Panc1 (cell line): ENCODE measurements at regions not wholly inside any gene's neighbourhood (a gene's known extent, or its start where the extent isn't known, plus 50 kb on each side); places are given as distances from the start of the nearest gene placed in this dataset.

Experiments used
- ATAC-seq: fragments of 200-7000 bp; cut with Tn5 transposase; 2 replicates; pipeline ENCODE4 v1.9.1; 2020; ENCODE audit warnings: mild to moderate bottlenecking, moderate library complexity
- BruUV-seq: library from RNA; stranded (reverse); fragments of 400-500 nt; replicated peaks from 2 replicates; lab custom pipeline; 2021; lab: Mats Ljungman, UMichigan
- CTCF ChIA-PET: fragments of 300-600 bp; sonication (Branson Sonifier 250); formaldehyde crosslinking; loops from one replicate; lab custom pipeline; 2022; ENCODE audit warnings: antibody characterized with exemption; lab: Charles Lee
- POLR2A ChIA-PET: fragments of 300-600 bp; sonication (Branson Sonifier 250); formaldehyde crosslinking; loops from one replicate; lab custom pipeline; 2022; ENCODE audit warnings: antibody characterized with exemption; lab: Charles Lee
- DNase-seq: peaks from one replicate; pipeline ENCODE4 v3.0.0-alpha.2; 2010; ENCODE audit warnings: low read depth, low spot score
- H3K27ac ChIP-seq: 2 replicates; pipeline ENCODE4 v1.5.1; 2011; ENCODE audit warnings: mild to moderate bottlenecking, low read length, inconsistent platforms
- H3K27me3 ChIP-seq: fragments of 200-500 bp; sonication (Bioruptor generic); 2 replicates; pipeline ENCODE4 v1.6.0; 2014; ENCODE audit warnings: low read length, inconsistent platforms; ENCODE audit not compliant: control insufficient read depth, insufficient read depth
- H3K36me3 ChIP-seq: fragments of 200-500 bp; sonication (Bioruptor generic); 2 replicates; pipeline ENCODE4 v1.5.1; 2014; ENCODE audit warnings: inconsistent platforms, mild to moderate bottlenecking, low read length, moderate library complexity; ENCODE audit not compliant: control insufficient read depth, insufficient read depth
- H3K4me1 ChIP-seq: 2 replicates; pipeline ENCODE4 v1.5.1; 2011; ENCODE audit warnings: inconsistent platforms, mild to moderate bottlenecking, low read length, moderate library complexity; ENCODE audit not compliant: control insufficient read depth, insufficient read depth
- H3K4me3 ChIP-seq, 2 experiments: 2 replicates each; pipeline ENCODE4 v1.5.1; 2011 to 2012; ENCODE audit warnings: low read depth in 2 of 2, low read length in 2 of 2, mild to moderate bottlenecking in 2 of 2, inconsistent platforms in 1 of 2, moderate library complexity in 1 of 2
- H3K9me3 ChIP-seq: fragments of 200-500 bp; sonication (Bioruptor generic); 2 replicates; pipeline ENCODE4 v1.5.1; 2014; ENCODE audit warnings: low read depth, mild to moderate bottlenecking, inconsistent platforms, low read length, moderate library complexity; ENCODE audit not compliant: control insufficient read depth, insufficient read depth
- CTCF ChIP-seq: fragments of 450-650 bp; IDR thresholded peaks from 2 replicates; pipeline ENCODE4 v1.5.1; 2017; ENCODE audit warnings: mild to moderate bottlenecking
- POLR2AphosphoS5 ChIP-seq: IDR thresholded peaks from 2 replicates; pipeline ENCODE4 v1.6.1; 2012; ENCODE audit warnings: mild to moderate bottlenecking, low read depth, low read length, moderate library complexity
- SIN3A ChIP-seq: IDR thresholded peaks from 2 replicates; pipeline ENCODE4 v1.6.1; 2012; ENCODE audit warnings: low read depth, mild to moderate bottlenecking, low read length, moderate library complexity, borderline replicate concordance; ENCODE audit not compliant: insufficient read depth
- TCF7L2 ChIP-seq: IDR thresholded peaks from 2 replicates; pipeline ENCODE4 v1.6.1; 2011; ENCODE audit warnings: mild to moderate bottlenecking, low read depth, low read length, inconsistent platforms
- in situ Hi-C: cut with HindIII; loops from 2 replicates; pipeline ENCODE4 v1.10.0; 2016; ENCODE audit warnings: low sequenced_read_pairs, low pct_unique_long_range_greater_than_20kb
- intact Hi-C: fragments of 100-400 bp; cut with micrococcal nuclease; formaldehyde crosslinking; loops from one replicate; pipeline ENCODE4 v1.10.0; 2022; ENCODE audit not compliant: unreplicated experiment
- TF ChIP-seq, protein P1 (sequence below), 2 experiments: IDR thresholded peaks; 2 replicates each; pipeline ENCODE4 v1.6.1; 2011 to 2012; ENCODE audit warnings: low read depth in 2 of 2, control low read depth in 1 of 2, low read length in 1 of 2, mild to moderate bottlenecking in 1 of 2, moderate library complexity in 1 of 2; ENCODE audit not compliant: insufficient read depth in 1 of 2

GRCh38 chr5:167482555-167482954 is 808.9 kb upstream of the WWC1 start:
- CTCF ChIA-PET, result no interaction called here
- TF ChIP-seq TCF7L2 (no peak), SIN3A (no peak), POLR2AphosphoS5 (no peak), CTCF (no peak)
- TF ChIP-seq, protein P1, sequence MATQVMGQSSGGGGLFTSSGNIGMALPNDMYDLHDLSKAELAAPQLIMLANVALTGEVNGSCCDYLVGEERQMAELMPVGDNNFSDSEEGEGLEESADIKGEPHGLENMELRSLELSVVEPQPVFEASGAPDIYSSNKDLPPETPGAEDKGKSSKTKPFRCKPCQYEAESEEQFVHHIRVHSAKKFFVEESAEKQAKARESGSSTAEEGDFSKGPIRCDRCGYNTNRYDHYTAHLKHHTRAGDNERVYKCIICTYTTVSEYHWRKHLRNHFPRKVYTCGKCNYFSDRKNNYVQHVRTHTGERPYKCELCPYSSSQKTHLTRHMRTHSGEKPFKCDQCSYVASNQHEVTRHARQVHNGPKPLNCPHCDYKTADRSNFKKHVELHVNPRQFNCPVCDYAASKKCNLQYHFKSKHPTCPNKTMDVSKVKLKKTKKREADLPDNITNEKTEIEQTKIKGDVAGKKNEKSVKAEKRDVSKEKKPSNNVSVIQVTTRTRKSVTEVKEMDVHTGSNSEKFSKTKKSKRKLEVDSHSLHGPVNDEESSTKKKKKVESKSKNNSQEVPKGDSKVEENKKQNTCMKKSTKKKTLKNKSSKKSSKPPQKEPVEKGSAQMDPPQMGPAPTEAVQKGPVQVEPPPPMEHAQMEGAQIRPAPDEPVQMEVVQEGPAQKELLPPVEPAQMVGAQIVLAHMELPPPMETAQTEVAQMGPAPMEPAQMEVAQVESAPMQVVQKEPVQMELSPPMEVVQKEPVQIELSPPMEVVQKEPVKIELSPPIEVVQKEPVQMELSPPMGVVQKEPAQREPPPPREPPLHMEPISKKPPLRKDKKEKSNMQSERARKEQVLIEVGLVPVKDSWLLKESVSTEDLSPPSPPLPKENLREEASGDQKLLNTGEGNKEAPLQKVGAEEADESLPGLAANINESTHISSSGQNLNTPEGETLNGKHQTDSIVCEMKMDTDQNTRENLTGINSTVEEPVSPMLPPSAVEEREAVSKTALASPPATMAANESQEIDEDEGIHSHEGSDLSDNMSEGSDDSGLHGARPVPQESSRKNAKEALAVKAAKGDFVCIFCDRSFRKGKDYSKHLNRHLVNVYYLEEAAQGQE (IDR thresholded peaks at IDR 0.05; ENCODE audit: insufficient read depth in 1 of 2, low read depth in 2 of 2, low read length in 1 of 2), result no peak

GRCh38 chr5:167485061-167485774 is 806.2 kb upstream of the WWC1 start:
- no TSS peak for BruUV-seq
- TF ChIP-seq CTCF (no peak), POLR2AphosphoS5 (no peak), TCF7L2 (no peak), SIN3A (no peak)
- TF ChIP-seq, protein P1 (IDR thresholded peaks at IDR 0.05; ENCODE audit: insufficient read depth in 1 of 2, low read depth in 2 of 2, low read length in 1 of 2), result no peak
- no peaks in the 10 kb centered on the region for H3K9me3 ChIP-seq
- ChIA-PET POLR2A (no interaction called here), CTCF (no interaction called here)
- ATAC-seq, result no peak
- no peaks in the 10 kb centered on the region for H3K36me3 ChIP-seq
- H3K27me3 ChIP-seq, result no peaks in the 10 kb centered on the region
- intact Hi-C loops (no loop called here), in situ Hi-C loops (no loop called here)
- H3K4me1 ChIP-seq, result no peaks in the 10 kb centered on the region
- H3K27ac ChIP-seq, result no peak overlapping the region
- no peak overlapping the region for H3K4me3 ChIP-seq
- DNase-seq, result no peak

More at GRCh38 chr5:167482555-167482954, 808.9 kb upstream of the WWC1 start:
- Histone ChIP-seq H3K27me3 (no peaks in the 10 kb centered on the region), H3K4me1 (no peaks in the 10 kb centered on the region), H3K27ac (no peak overlapping the region), H3K4me3 (no peak overlapping the region), H3K36me3 (no peaks in the 10 kb centered on the region), H3K9me3 (no peaks in the 10 kb centered on the region)
- no TSS peak for BruUV-seq
- ATAC-seq (no peak), DNase-seq (no peak)
- intact Hi-C loops, result no loop called here
- POLR2A ChIA-PET, result no interaction called here
- in situ Hi-C loops, result no loop called here
